ENCODE measurements at regions not wholly inside any gene's neighbourhood (a gene's known extent, or its start where the extent isn't known, plus 50 kb on each side); places are given as distances from the start of the nearest gene placed in this dataset.

GRCh38 chr5:36528588-36528987 is 77.8 kb upstream of the SLC1A3 start:
- Histone ChIP-seq H3K9ac (ENCODE audit: control insufficient read depth, insufficient read depth, low read length) (no peak overlapping the region), H3K9me3 (replicated peaks; ENCODE audit: control insufficient read depth, insufficient read depth, low read length) (no peaks in the 10 kb centered on the region), H3K27me3 (replicated peaks in 1 of 2; ENCODE audit: control insufficient read depth in 2 of 2, insufficient read depth in 2 of 2, low read length in 1 of 2) (peaks cover 0 to 2% of the 10 kb centered on the region in 2 experiments; a peak in 2 of 4 replicates), H3K36me3 (ENCODE audit: control insufficient read depth in 2 of 2, insufficient read depth in 2 of 2, low read length in 1 of 2) (no peaks in the 10 kb centered on the region), H3K4me3 (no peak overlapping the region), H3K79me2 (ENCODE audit: control insufficient read depth, insufficient read depth, low read length) (no peaks in the 10 kb centered on the region), H2AFZ (ENCODE audit: control insufficient read depth, low read depth, low read length) (no peak overlapping the region), H3K4me2 (ENCODE audit: control insufficient read depth, insufficient read depth) (no peak overlapping the region), H4K20me1 (ENCODE audit: control insufficient read depth, insufficient read depth) (no peaks in the 10 kb centered on the region), H3K27ac (ENCODE audit: control insufficient read depth, insufficient read depth) (no peak overlapping the region), H3K4me1 (ENCODE audit: control insufficient read depth, insufficient read depth, low read length) (no peaks in the 10 kb centered on the region)
- RAD21 ChIA-PET (ENCODE audit: unreplicated experiment), result no interaction called here
- DNase-seq (ENCODE audit: low read depth, low spot score) (no peak), ATAC-seq (no peak), FAIRE-seq (no peak)
- CTCF ChIA-PET, result no interaction called here
- POLR2A ChIA-PET, result no interaction called here
- TF ChIP-seq USF2 (IDR thresholded peaks at IDR 0.05; ENCODE audit: borderline replicate concordance, low read depth, low read length), result no peak
- no peak for TF ChIP-seq SREBF2 (IDR thresholded peaks at IDR 0.05; ENCODE audit: low read length)
- TF ChIP-seq NKRF (conservative IDR thresholded peaks at IDR 0.05), result no peak
- TF ChIP-seq RB1 (IDR thresholded peaks at IDR 0.05; ENCODE audit: borderline replicate concordance), result no peak
- in situ Hi-C loops (cut with MboI), result no loop called here
- SMC1A ChIA-PET (ENCODE audit: uncharacterized antibody, unreplicated experiment), result no interaction called here
- no TSS peak for BruUV-seq (replicated peaks)
- intact Hi-C loops (cut with micrococcal nuclease; ENCODE audit: unreplicated experiment), result no loop called here
- 44% methylated on average over 5 of the region's 6 CpGs for WGBS (ENCODE audit: insufficient coverage, insufficient replicate concordance, low lambda C conversion rate, missing lambda C conversion rate)

GRCh38 chr5:36529142-36529541 is 77.3 kb upstream of the SLC1A3 start:
- H3K27ac ChIP-seq (ENCODE audit: control insufficient read depth, insufficient read depth), result no peak overlapping the region
- no peak overlapping the region for H2AFZ ChIP-seq (ENCODE audit: control insufficient read depth, low read depth, low read length)
- BruUV-seq (replicated peaks), result no TSS peak
- in situ Hi-C loops (cut with MboI), result no loop called here
- intact Hi-C loops (cut with micrococcal nuclease; ENCODE audit: unreplicated experiment), result no loop called here
- no peak overlapping the region for H3K4me2 ChIP-seq (ENCODE audit: control insufficient read depth, insufficient read depth)
- no peaks in the 10 kb centered on the region for H3K36me3 ChIP-seq (ENCODE audit: control insufficient read depth in 2 of 2, insufficient read depth in 2 of 2, low read length in 1 of 2)
- FAIRE-seq (no peak), ATAC-seq (no peak), DNase-seq (ENCODE audit: low read depth, low spot score) (no peak)
- RAD21 ChIA-PET (ENCODE audit: unreplicated experiment), result no interaction called here
- H3K4me1 ChIP-seq (ENCODE audit: control insufficient read depth, insufficient read depth, low read length), result no peaks in the 10 kb centered on the region
- 6% methylated on average over 1 of the region's 1 CpG for WGBS (ENCODE audit: insufficient coverage, insufficient replicate concordance, low lambda C conversion rate, missing lambda C conversion rate)
- no peak overlapping the region for H3K9ac ChIP-seq (ENCODE audit: control insufficient read depth, insufficient read depth, low read length)
- H3K27me3 ChIP-seq (replicated peaks in 1 of 2; ENCODE audit: control insufficient read depth in 2 of 2, insufficient read depth in 2 of 2, low read length in 1 of 2), result peaks cover 0 to 2% of the 10 kb centered on the region in 2 experiments; a peak in 2 of 4 replicates
- SMC1A ChIA-PET (ENCODE audit: uncharacterized antibody, unreplicated experiment), result no interaction called here
- no peaks in the 10 kb centered on the region for H4K20me1 ChIP-seq (ENCODE audit: control insufficient read depth, insufficient read depth)
- no peaks in the 10 kb centered on the region for H3K79me2 ChIP-seq (ENCODE audit: control insufficient read depth, insufficient read depth, low read length)
- H3K9me3 ChIP-seq (replicated peaks; ENCODE audit: control insufficient read depth, insufficient read depth, low read length), result no peaks in the 10 kb centered on the region
- CTCF ChIA-PET, result no interaction called here
- H3K4me3 ChIP-seq, result no peak overlapping the region
- POLR2A ChIA-PET, result no interaction called here
- TF ChIP-seq SRF (IDR thresholded peaks at IDR 0.05; ENCODE audit: low read depth in 2 of 2, low read length in 2 of 2), result no peak
- TF ChIP-seq TCF3 (IDR thresholded peaks at IDR 0.05; ENCODE audit: borderline replicate concordance, insufficient read depth, low read depth, low read length), result no peak
- TF ChIP-seq ZBTB40 (IDR thresholded peaks at IDR 0.05; ENCODE audit: borderline replicate concordance), result no peak
